ENCODE measurements at regions not wholly inside any gene's neighbourhood (a gene's known extent, or its start where the extent isn't known, plus 50 kb on each side); places are given as distances from the start of the nearest gene placed in this dataset.

DNA sequence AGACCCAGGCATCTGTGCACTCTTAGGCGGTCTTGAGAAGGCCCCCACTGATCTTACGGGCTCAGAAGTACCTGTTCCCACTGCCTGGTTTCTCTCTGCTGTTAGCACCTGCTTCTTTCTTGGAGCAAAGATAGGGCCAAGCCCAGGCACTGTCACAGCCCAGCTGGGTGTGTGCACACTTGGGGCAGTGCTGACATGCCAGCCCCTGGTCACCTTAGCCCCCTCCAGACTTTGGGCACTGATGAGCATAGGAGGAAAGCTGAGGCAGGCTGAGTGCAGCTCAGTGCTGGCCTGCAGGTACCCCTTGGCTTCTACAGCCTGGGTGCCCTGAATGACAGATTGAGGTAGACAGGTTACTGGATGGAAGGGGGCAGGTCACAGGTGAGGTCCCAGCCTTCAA, 105.7 kb upstream of the AHI1 start:
- TF ChIP-seq CTCF (IDR thresholded peaks at IDR 0.05; ENCODE audit: low read depth, low read length, missing input control): no peak
- TF ChIP-seq YY1 (IDR thresholded peaks at IDR 0.05): no peak
- TF ChIP-seq RAD21 (IDR thresholded peaks at IDR 0.05): no peak
- TF ChIP-seq FOXA2 (IDR thresholded peaks at IDR 0.05): no peak
